ENCODE measurements at regions not wholly inside any gene's neighbourhood (a gene's known extent, or its start where the extent isn't known, plus 50 kb on each side); places are given as distances from the start of the nearest gene placed in this dataset.

- H3K9me3 ChIP-seq (ENCODE audit: control insufficient read depth, low read length) = no peaks in the 10 kb centered on the region
- H3K27me3 ChIP-seq (replicated peaks; ENCODE audit: control insufficient read depth, insufficient read depth, low read length) = no peaks in the 10 kb centered on the region
- DNase-seq (ENCODE audit: low read depth) = no peak
- no peaks in the 10 kb centered on the region for H3K36me3 ChIP-seq (ENCODE audit: control insufficient read depth, insufficient read depth, low read length, severe bottlenecking)
- peaks cover 28% of the 10 kb centered on the region for H3K4me1 ChIP-seq (ENCODE audit: control insufficient read depth, insufficient read depth, low read length)
- H3K9ac ChIP-seq (ENCODE audit: low read length) = no peak overlapping the region
- H3K4me3 ChIP-seq (ENCODE audit: low read length) = no peak overlapping the region
Measured at GRCh38 chr15:66939016-66939415, 126.4 kb upstream of the SMAD3 start.

- no peaks in the 10 kb centered on the region for H3K27me3 ChIP-seq (replicated peaks; ENCODE audit: control insufficient read depth, insufficient read depth, low read length)
- H3K36me3 ChIP-seq (ENCODE audit: control insufficient read depth, insufficient read depth, low read length, severe bottlenecking) = no peaks in the 10 kb centered on the region
- H3K9ac ChIP-seq (ENCODE audit: low read length) = no peak overlapping the region
- DNase-seq (ENCODE audit: low read depth) = no peak
- H3K9me3 ChIP-seq (ENCODE audit: control insufficient read depth, low read length) = no peaks in the 10 kb centered on the region
- H3K4me3 ChIP-seq (ENCODE audit: low read length) = no peak overlapping the region
- peaks cover 28% of the 10 kb centered on the region for H3K4me1 ChIP-seq (ENCODE audit: control insufficient read depth, insufficient read depth, low read length)
Measured at GRCh38 chr15:66939451-66940023, 125.9 kb upstream of the SMAD3 start.

GRCh38 chr15:66940368-66940767 lies 125.0 kb upstream of the SMAD3 start:
- no peak overlapping the region for H3K9ac ChIP-seq (ENCODE audit: low read length)
- no peak for DNase-seq (ENCODE audit: low read depth)
- no peaks in the 10 kb centered on the region for H3K27me3 ChIP-seq (replicated peaks; ENCODE audit: control insufficient read depth, insufficient read depth, low read length)
- no peaks in the 10 kb centered on the region for H3K9me3 ChIP-seq (ENCODE audit: control insufficient read depth, low read length)
- no peaks in the 10 kb centered on the region for H3K36me3 ChIP-seq (ENCODE audit: control insufficient read depth, insufficient read depth, low read length, severe bottlenecking)
- peaks cover 28% of the 10 kb centered on the region for H3K4me1 ChIP-seq (ENCODE audit: control insufficient read depth, insufficient read depth, low read length)
- no peak overlapping the region for H3K4me3 ChIP-seq (ENCODE audit: low read length)

GRCh38 chr15:66941108-66941711 lies 124.2 kb upstream of the SMAD3 start:
- no peak for DNase-seq (ENCODE audit: low read depth)
- peak overlapping the region; percentile 16 for H3K4me3 ChIP-seq (ENCODE audit: low read length)
- H3K4me1 ChIP-seq (ENCODE audit: control insufficient read depth, insufficient read depth, low read length) = peaks cover 22% of the 10 kb centered on the region

GRCh38 chr15:66941791-66942190 lies 123.6 kb upstream of the SMAD3 start:
- no peak for DNase-seq (ENCODE audit: low read depth)
- Histone ChIP-seq H3K4me1 (ENCODE audit: control insufficient read depth, insufficient read depth, low read length) (peaks cover 17% of the 10 kb centered on the region), H3K36me3 (ENCODE audit: control insufficient read depth, insufficient read depth, low read length, severe bottlenecking) (no peaks in the 10 kb centered on the region), H3K27me3 (replicated peaks; ENCODE audit: control insufficient read depth, insufficient read depth, low read length) (no peaks in the 10 kb centered on the region), H3K9me3 (ENCODE audit: control insufficient read depth, low read length) (no peaks in the 10 kb centered on the region), H3K9ac (ENCODE audit: low read length) (no peak overlapping the region), H3K4me3 (ENCODE audit: low read length) (no peak overlapping the region)

More at GRCh38 chr15:66941108-66941711, 124.2 kb upstream of the SMAD3 start:
- Histone ChIP-seq H3K27me3 (replicated peaks; ENCODE audit: control insufficient read depth, insufficient read depth, low read length) (no peaks in the 10 kb centered on the region), H3K9ac (ENCODE audit: low read length) (peak overlapping the region; percentile 6), H3K36me3 (ENCODE audit: control insufficient read depth, insufficient read depth, low read length, severe bottlenecking) (no peaks in the 10 kb centered on the region), H3K9me3 (ENCODE audit: control insufficient read depth, low read length) (no peaks in the 10 kb centered on the region)

GRCh38 chr15:66942649-66943390 lies 122.6 kb upstream of the SMAD3 start:
- Histone ChIP-seq H3K27me3 (replicated peaks; ENCODE audit: control insufficient read depth, insufficient read depth, low read length) (no peaks in the 10 kb centered on the region), H3K4me1 (ENCODE audit: control insufficient read depth, insufficient read depth, low read length) (peaks cover 14% of the 10 kb centered on the region), H3K4me3 (ENCODE audit: low read length) (no peak overlapping the region), H3K36me3 (ENCODE audit: control insufficient read depth, insufficient read depth, low read length, severe bottlenecking) (no peaks in the 10 kb centered on the region), H3K9me3 (ENCODE audit: control insufficient read depth, low read length) (no peaks in the 10 kb centered on the region), H3K9ac (ENCODE audit: low read length) (no peak overlapping the region)
- DNase-seq (ENCODE audit: low read depth) = no peak

- Histone ChIP-seq H3K4me1 (ENCODE audit: control insufficient read depth, insufficient read depth, low read length) (peaks cover 20% of the 10 kb centered on the region), H3K4me3 (ENCODE audit: low read length) (no peak overlapping the region), H3K36me3 (ENCODE audit: control insufficient read depth, insufficient read depth, low read length, severe bottlenecking) (no peaks in the 10 kb centered on the region), H3K27me3 (replicated peaks; ENCODE audit: control insufficient read depth, insufficient read depth, low read length) (no peaks in the 10 kb centered on the region), H3K9me3 (ENCODE audit: control insufficient read depth, low read length) (no peaks in the 10 kb centered on the region), H3K9ac (ENCODE audit: low read length) (no peak overlapping the region)
- DNase-seq (ENCODE audit: low read depth) = no peak
Measured at GRCh38 chr15:66943456-66944095, 121.8 kb upstream of the SMAD3 start.

- no peak for DNase-seq (ENCODE audit: low read depth)
- H3K9ac ChIP-seq (ENCODE audit: low read length) = no peak overlapping the region
- H3K36me3 ChIP-seq (ENCODE audit: control insufficient read depth, insufficient read depth, low read length, severe bottlenecking) = no peaks in the 10 kb centered on the region
- no peaks in the 10 kb centered on the region for H3K9me3 ChIP-seq (ENCODE audit: control insufficient read depth, low read length)
- H3K4me3 ChIP-seq (ENCODE audit: low read length) = no peak overlapping the region
- no peaks in the 10 kb centered on the region for H3K27me3 ChIP-seq (replicated peaks; ENCODE audit: control insufficient read depth, insufficient read depth, low read length)
- H3K4me1 ChIP-seq (ENCODE audit: control insufficient read depth, insufficient read depth, low read length) = peaks cover 20% of the 10 kb centered on the region
Measured at GRCh38 chr15:66944121-66944520, 121.3 kb upstream of the SMAD3 start.

- Histone ChIP-seq H3K36me3 (ENCODE audit: control insufficient read depth, insufficient read depth, low read length, severe bottlenecking) (no peaks in the 10 kb centered on the region), H3K27me3 (replicated peaks; ENCODE audit: control insufficient read depth, insufficient read depth, low read length) (no peaks in the 10 kb centered on the region), H3K9me3 (ENCODE audit: control insufficient read depth, low read length) (peaks cover 5% of the 10 kb centered on the region), H3K9ac (ENCODE audit: low read length) (no peak overlapping the region), H3K4me3 (ENCODE audit: low read length) (no peak overlapping the region), H3K4me1 (ENCODE audit: control insufficient read depth, insufficient read depth, low read length) (peaks cover 19% of the 10 kb centered on the region)
- DNase-seq (ENCODE audit: low read depth) = no peak
Measured at GRCh38 chr15:66945286-66945685, 120.1 kb upstream of the SMAD3 start.

- H3K4me1 ChIP-seq (ENCODE audit: control insufficient read depth, insufficient read depth, low read length) = peaks cover 13% of the 10 kb centered on the region
- H3K4me3 ChIP-seq (ENCODE audit: low read length) = no peak overlapping the region
- no peaks in the 10 kb centered on the region for H3K27me3 ChIP-seq (replicated peaks; ENCODE audit: control insufficient read depth, insufficient read depth, low read length)
- H3K9me3 ChIP-seq (ENCODE audit: control insufficient read depth, low read length) = peaks cover 5% of the 10 kb centered on the region
- H3K9ac ChIP-seq (ENCODE audit: low read length) = no peak overlapping the region
- no peak for DNase-seq (ENCODE audit: low read depth)
- H3K36me3 ChIP-seq (ENCODE audit: control insufficient read depth, insufficient read depth, low read length, severe bottlenecking) = no peaks in the 10 kb centered on the region
Measured at GRCh38 chr15:66945842-66946241, 119.6 kb upstream of the SMAD3 start.

- no peaks in the 10 kb centered on the region for H3K27me3 ChIP-seq (replicated peaks; ENCODE audit: control insufficient read depth, insufficient read depth, low read length)
- H3K4me1 ChIP-seq (ENCODE audit: control insufficient read depth, insufficient read depth, low read length) = peaks cover 9% of the 10 kb centered on the region
- no peak overlapping the region for H3K9ac ChIP-seq (ENCODE audit: low read length)
- DNase-seq (ENCODE audit: low read depth) = peak; percentile 80
- H3K9me3 ChIP-seq (ENCODE audit: control insufficient read depth, low read length) = peaks cover 5% of the 10 kb centered on the region
- H3K36me3 ChIP-seq (ENCODE audit: control insufficient read depth, insufficient read depth, low read length, severe bottlenecking) = no peaks in the 10 kb centered on the region
- no peak overlapping the region for H3K4me3 ChIP-seq (ENCODE audit: low read length)
Measured at GRCh38 chr15:66946578-66947164, 118.7 kb upstream of the SMAD3 start.
